HS-5 (cell line): ENCODE measurements at regions not wholly inside any gene's neighbourhood (a gene's known extent, or its start where the extent isn't known, plus 50 kb on each side); places are given as distances from the start of the nearest gene placed in this dataset.
A peak's percentile ranks its signal among the peaks of the same experiment; 100 is the strongest.

Source experiments
- DNase-seq: peaks from one replicate; pipeline ENCODE4 v3.0.0-alpha.2; 2012; ENCODE audit warnings: low read depth

- DNase-seq: no peak
Observed at GRCh38 chr7:124692425-124692824, 73.2 kb downstream of the GPR37 start.

GRCh38 chr7:124690840-124691239 lies 74.8 kb downstream of the GPR37 start:
- DNase-seq: no peak

GRCh38 chr7:124689931-124690330 lies 75.7 kb downstream of the GPR37 start:
- no peak for DNase-seq

GRCh38 chr7:124689523-124689922 lies 76.1 kb downstream of the GPR37 start:
- DNase-seq: no peak

- DNase-seq: peak; percentile 44
Observed at GRCh38 chr7:124688991-124689390, 76.6 kb downstream of the GPR37 start.

GRCh38 chr7:124686543-124687171 lies 78.9 kb downstream of the GPR37 start:
- DNase-seq: no peak

GRCh38 chr7:124681946-124682345 lies 83.6 kb downstream of the GPR37 start:
- DNase-seq: no peak

- DNase-seq: no peak
Observed at GRCh38 chr7:124680304-124680703, 85.3 kb downstream of the GPR37 start.

GRCh38 chr7:124679586-124680225 lies 85.9 kb downstream of the GPR37 start:
- DNase-seq: no peak

GRCh38 chr7:124679146-124679545 lies 86.4 kb downstream of the GPR37 start:
- DNase-seq: no peak

- no peak for DNase-seq
Observed at GRCh38 chr7:124674451-124674850, 91.1 kb downstream of the GPR37 start.

- no peak for DNase-seq
Observed at GRCh38 chr7:124672011-124672410, 93.6 kb downstream of the GPR37 start.

GRCh38 chr7:124667312-124668153 lies 98.1 kb downstream of the GPR37 start:
- DNase-seq: no peak

- DNase-seq: no peak
Observed at GRCh38 chr7:124662937-124663336, 102.7 kb downstream of the GPR37 start.

GRCh38 chr7:124662372-124662771 lies 103.2 kb downstream of the GPR37 start:
- no peak for DNase-seq

- no peak for DNase-seq
Observed at GRCh38 chr7:124655990-124656389, 109.6 kb downstream of the GPR37 start.

GRCh38 chr7:124652237-124652636 lies 113.4 kb downstream of the GPR37 start:
- DNase-seq: peak; percentile 4

GRCh38 chr7:124651136-124651535 lies 114.5 kb downstream of the GPR37 start:
- DNase-seq: no peak

GRCh38 chr7:124649397-124650014 lies 116.1 kb downstream of the GPR37 start:
- DNase-seq: no peak

GRCh38 chr7:124647630-124648306 lies 117.8 kb downstream of the GPR37 start:
- no peak for DNase-seq

- no peak for DNase-seq
Observed at GRCh38 chr7:124645704-124646103, 119.9 kb downstream of the GPR37 start.

GRCh38 chr7:124643311-124643811 lies 122.2 kb downstream of the GPR37 start:
- DNase-seq: no peak
